ENCODE measurements at regions not wholly inside any gene's neighbourhood (a gene's known extent, or its start where the extent isn't known, plus 50 kb on each side); places are given as distances from the start of the nearest gene placed in this dataset.

- DNase-seq (ENCODE audit: insufficient read length): no peak
- FAIRE-seq: no peak
These were observed 466.4 kb downstream of the STIM2 start for GRCh38 chr4:27326991-27327390.

GRCh38 chr4:27327421-27328181 is 467.0 kb downstream of the STIM2 start:
- no peak for FAIRE-seq

More at GRCh38 chr4:27326991-27327390, 466.4 kb downstream of the STIM2 start:
- TF ChIP-seq POLR2A (IDR thresholded peaks at IDR 0.05; ENCODE audit: low read depth, low read length) (no peak), TAF1 (IDR thresholded peaks at IDR 0.05; ENCODE audit: borderline replicate concordance, low read depth, low read length) (no peak), POLR2AphosphoS5 (IDR thresholded peaks at IDR 0.05; ENCODE audit: low read depth, low read length) (no peak)

GRCh38 chr4:27338530-27338929 is 477.9 kb downstream of the STIM2 start:
- DNase-seq (ENCODE audit: insufficient read length): no peak
- FAIRE-seq: no peak
- TF ChIP-seq POLR2AphosphoS5 (IDR thresholded peaks at IDR 0.05; ENCODE audit: low read depth, low read length) (no peak), TAF1 (IDR thresholded peaks at IDR 0.05; ENCODE audit: borderline replicate concordance, low read depth, low read length) (no peak), POLR2A (IDR thresholded peaks at IDR 0.05; ENCODE audit: low read depth, low read length) (no peak)

More at GRCh38 chr4:27327421-27328181, 467.0 kb downstream of the STIM2 start:
- TF ChIP-seq TAF1 (IDR thresholded peaks at IDR 0.05; ENCODE audit: borderline replicate concordance, low read depth, low read length): no peak
- no peak for TF ChIP-seq POLR2AphosphoS5 (IDR thresholded peaks at IDR 0.05; ENCODE audit: low read depth, low read length)
- no peak for TF ChIP-seq POLR2A (IDR thresholded peaks at IDR 0.05; ENCODE audit: low read depth, low read length)
- DNase-seq (ENCODE audit: insufficient read length): no peak

GRCh38 chr4:27343411-27343810 is 482.8 kb downstream of the STIM2 start:
- no peak for TF ChIP-seq POLR2AphosphoS5 (IDR thresholded peaks at IDR 0.05; ENCODE audit: low read depth, low read length)
- TF ChIP-seq TAF1 (IDR thresholded peaks at IDR 0.05; ENCODE audit: borderline replicate concordance, low read depth, low read length): no peak
- no peak for TF ChIP-seq POLR2A (IDR thresholded peaks at IDR 0.05; ENCODE audit: low read depth, low read length)
- FAIRE-seq (no peak), DNase-seq (ENCODE audit: insufficient read length) (no peak)

GRCh38 chr4:27350161-27350560 is 489.5 kb downstream of the STIM2 start:
- no peak for FAIRE-seq
- TF ChIP-seq TAF1 (IDR thresholded peaks at IDR 0.05; ENCODE audit: borderline replicate concordance, low read depth, low read length) (no peak), POLR2AphosphoS5 (IDR thresholded peaks at IDR 0.05; ENCODE audit: low read depth, low read length) (no peak), POLR2A (IDR thresholded peaks at IDR 0.05; ENCODE audit: low read depth, low read length) (no peak)
- DNase-seq (ENCODE audit: insufficient read length): no peak

GRCh38 chr4:27357283-27357682 is 496.6 kb downstream of the STIM2 start:
- DNase-seq (ENCODE audit: insufficient read length) (no peak), FAIRE-seq (no peak)
- no peak for TF ChIP-seq POLR2AphosphoS5 (IDR thresholded peaks at IDR 0.05; ENCODE audit: low read depth, low read length)
- no peak for TF ChIP-seq POLR2A (IDR thresholded peaks at IDR 0.05; ENCODE audit: low read depth, low read length)
- TF ChIP-seq TAF1 (IDR thresholded peaks at IDR 0.05; ENCODE audit: borderline replicate concordance, low read depth, low read length): no peak

GRCh38 chr4:27358269-27358668 is 497.6 kb downstream of the STIM2 start:
- TF ChIP-seq POLR2A (IDR thresholded peaks at IDR 0.05; ENCODE audit: low read depth, low read length): no peak
- no peak for TF ChIP-seq POLR2AphosphoS5 (IDR thresholded peaks at IDR 0.05; ENCODE audit: low read depth, low read length)
- TF ChIP-seq TAF1 (IDR thresholded peaks at IDR 0.05; ENCODE audit: borderline replicate concordance, low read depth, low read length): no peak
- no peak for DNase-seq (ENCODE audit: insufficient read length)
- no peak for FAIRE-seq

GRCh38 chr4:27360131-27360530 is 499.5 kb downstream of the STIM2 start:
- FAIRE-seq (no peak), DNase-seq (ENCODE audit: insufficient read length) (no peak)
- TF ChIP-seq TAF1 (IDR thresholded peaks at IDR 0.05; ENCODE audit: borderline replicate concordance, low read depth, low read length): no peak
- TF ChIP-seq POLR2AphosphoS5 (IDR thresholded peaks at IDR 0.05; ENCODE audit: low read depth, low read length): no peak
- no peak for TF ChIP-seq POLR2A (IDR thresholded peaks at IDR 0.05; ENCODE audit: low read depth, low read length)

GRCh38 chr4:27360790-27361267 is 500.2 kb downstream of the STIM2 start:
- no peak for TF ChIP-seq TAF1 (IDR thresholded peaks at IDR 0.05; ENCODE audit: borderline replicate concordance, low read depth, low read length)
- TF ChIP-seq POLR2A (IDR thresholded peaks at IDR 0.05; ENCODE audit: low read depth, low read length): no peak
- no peak for TF ChIP-seq POLR2AphosphoS5 (IDR thresholded peaks at IDR 0.05; ENCODE audit: low read depth, low read length)
- no peak for DNase-seq (ENCODE audit: insufficient read length)
- no peak for FAIRE-seq

- no peak for TF ChIP-seq POLR2A (IDR thresholded peaks at IDR 0.05; ENCODE audit: low read depth, low read length)
- no peak for TF ChIP-seq TAF1 (IDR thresholded peaks at IDR 0.05; ENCODE audit: borderline replicate concordance, low read depth, low read length)
- TF ChIP-seq POLR2AphosphoS5 (IDR thresholded peaks at IDR 0.05; ENCODE audit: low read depth, low read length): no peak
- no peak for DNase-seq (ENCODE audit: insufficient read length)
- no peak for FAIRE-seq
These were observed 503.9 kb downstream of the STIM2 start for GRCh38 chr4:27364509-27364908.

- no peak for DNase-seq (ENCODE audit: insufficient read length)
- TF ChIP-seq POLR2AphosphoS5 (IDR thresholded peaks at IDR 0.05; ENCODE audit: low read depth, low read length): no peak
- TF ChIP-seq TAF1 (IDR thresholded peaks at IDR 0.05; ENCODE audit: borderline replicate concordance, low read depth, low read length): no peak
- no peak for TF ChIP-seq POLR2A (IDR thresholded peaks at IDR 0.05; ENCODE audit: low read depth, low read length)
- FAIRE-seq: no peak
These were observed 505.6 kb downstream of the STIM2 start for GRCh38 chr4:27366104-27366823.
